Prostate gland (tissue), 2 donors: ENCODE measurements at regions not wholly inside any gene's neighbourhood (a gene's known extent, or its start where the extent isn't known, plus 50 kb on each side); places are given as distances from the start of the nearest gene placed in this dataset.

Experiments used
- DNase-seq: peaks from one replicate; pipeline ENCODE4 v3.0.0-alpha.2; 2019; ENCODE audit warnings: low spot score
- H3K27ac ChIP-seq, 2 donors: fragments of 200-600 bp; sonication (generic); 2 replicates each; pipeline ENCODE4 v1.5.1; 2017 to 2019
- H3K27me3 ChIP-seq: fragments of 200-600 bp; sonication (generic); replicated peaks from 2 replicates; pipeline ENCODE4 v1.5.1; 2019; ENCODE audit not compliant: insufficient read depth
- H3K36me3 ChIP-seq, 2 donors: fragments of 200-600 bp; sonication (generic); 1 replicate in 1 of 2; 2 replicates in 1 of 2; pipeline versions ENCODE4 v1.5.1 to v1.8.1; 2017 to 2019
- H3K4me1 ChIP-seq: fragments of 200-600 bp; sonication (generic); replicated peaks from 2 replicates; pipeline ENCODE4 v1.5.1; 2019
- H3K4me3 ChIP-seq, 2 donors: fragments of 200-600 bp; sonication (generic); 2 replicates each; pipeline ENCODE4 v1.5.1; 2017 to 2019
- H3K9me3 ChIP-seq: fragments of 200-600 bp; sonication (generic); 2 replicates; pipeline ENCODE4 v1.5.1; 2017
- POLR2A ChIP-seq: fragments of 450-650 bp; IDR thresholded peaks from one replicate; pipeline ENCODE4 v1.6.1; 2016; ENCODE audit warnings: antibody characterized with exemption, mild to moderate bottlenecking
- POLR2AphosphoS5 ChIP-seq: sonication (generic); formaldehyde crosslinking; IDR thresholded peaks from one replicate; pipeline ENCODE4 v1.6.1; 2017; ENCODE audit warnings: antibody characterized with exemption
- WGBS: methylation state at CpG from one replicate; pipeline ENCODE4 v1.1.5; 2018; 5-methylcytosine and 5-hydroxymethylcytosine counted together
- intact Hi-C: fragments of 100-400 bp; cut with DNase I; formaldehyde crosslinking; loops from one replicate; pipeline ENCODE4 v1.14.2; 2022
- TF ChIP-seq, protein P1 (sequence below), 4 experiments: fragments of 200-600 bp in 2 of 4; fragments of 450-650 bp in 2 of 4; sonication (generic) in 2 of 4; IDR thresholded peaks; 1 replicate in 3 of 4; 2 replicates in 1 of 4; pipeline ENCODE4 v1.5.1; 2016 to 2019; ENCODE audit warnings: antibody characterized with exemption in 4 of 4, mild to moderate bottlenecking in 2 of 4, moderate library complexity in 2 of 4

GRCh38 chr17:53740312-53740711, 82.4 kb upstream of the KIF2B start:
- TF ChIP-seq POLR2AphosphoS5 (no peak), POLR2A (no peak)
- TF ChIP-seq, protein P1, sequence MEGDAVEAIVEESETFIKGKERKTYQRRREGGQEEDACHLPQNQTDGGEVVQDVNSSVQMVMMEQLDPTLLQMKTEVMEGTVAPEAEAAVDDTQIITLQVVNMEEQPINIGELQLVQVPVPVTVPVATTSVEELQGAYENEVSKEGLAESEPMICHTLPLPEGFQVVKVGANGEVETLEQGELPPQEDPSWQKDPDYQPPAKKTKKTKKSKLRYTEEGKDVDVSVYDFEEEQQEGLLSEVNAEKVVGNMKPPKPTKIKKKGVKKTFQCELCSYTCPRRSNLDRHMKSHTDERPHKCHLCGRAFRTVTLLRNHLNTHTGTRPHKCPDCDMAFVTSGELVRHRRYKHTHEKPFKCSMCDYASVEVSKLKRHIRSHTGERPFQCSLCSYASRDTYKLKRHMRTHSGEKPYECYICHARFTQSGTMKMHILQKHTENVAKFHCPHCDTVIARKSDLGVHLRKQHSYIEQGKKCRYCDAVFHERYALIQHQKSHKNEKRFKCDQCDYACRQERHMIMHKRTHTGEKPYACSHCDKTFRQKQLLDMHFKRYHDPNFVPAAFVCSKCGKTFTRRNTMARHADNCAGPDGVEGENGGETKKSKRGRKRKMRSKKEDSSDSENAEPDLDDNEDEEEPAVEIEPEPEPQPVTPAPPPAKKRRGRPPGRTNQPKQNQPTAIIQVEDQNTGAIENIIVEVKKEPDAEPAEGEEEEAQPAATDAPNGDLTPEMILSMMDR (IDR thresholded peaks at IDR 0.05), result no peak
- H3K36me3 ChIP-seq, result no peaks in the 10 kb centered on the region
- H3K4me3 ChIP-seq, result no peak overlapping the region
- 94% methylated on average over 1 of the region's 1 CpG for WGBS
- intact Hi-C loops, result no loop called here
- DNase-seq, result no peak
- H3K4me1 ChIP-seq, result no peaks in the 10 kb centered on the region
- no peaks in the 10 kb centered on the region for H3K9me3 ChIP-seq
- no peak overlapping the region for H3K27ac ChIP-seq
- H3K27me3 ChIP-seq, result no peaks in the 10 kb centered on the region

GRCh38 chr17:53736516-53737240, 86.0 kb upstream of the KIF2B start:
- intact Hi-C loops, result no loop called here
- 34% methylated on average over 5 of the region's 5 CpGs for WGBS
- H3K36me3 ChIP-seq, result no peaks in the 10 kb centered on the region
- no peaks in the 10 kb centered on the region for H3K27me3 ChIP-seq
- no peak overlapping the region for H3K27ac ChIP-seq
- no peak overlapping the region for H3K4me3 ChIP-seq
- H3K4me1 ChIP-seq, result no peaks in the 10 kb centered on the region
- DNase-seq, result no peak
- no peaks in the 10 kb centered on the region for H3K9me3 ChIP-seq
- TF ChIP-seq POLR2A (no peak), POLR2AphosphoS5 (no peak)
- TF ChIP-seq, protein P1 (IDR thresholded peaks at IDR 0.05), result no peak

- H3K27ac ChIP-seq, result no peak overlapping the region
- no peaks in the 10 kb centered on the region for H3K4me1 ChIP-seq
- TF ChIP-seq POLR2A (no peak), POLR2AphosphoS5 (no peak)
- TF ChIP-seq, protein P1 (IDR thresholded peaks at IDR 0.05), result no peak
- H3K36me3 ChIP-seq, result no peaks in the 10 kb centered on the region
- no peaks in the 10 kb centered on the region for H3K27me3 ChIP-seq
- WGBS, result 94% methylated on average over 1 of the region's 1 CpG
- intact Hi-C loops, result no loop called here
- DNase-seq, result no peak
- H3K9me3 ChIP-seq, result no peaks in the 10 kb centered on the region
- no peak overlapping the region for H3K4me3 ChIP-seq
Observed at GRCh38 chr17:53724726-53725125, 98.0 kb upstream of the KIF2B start.

GRCh38 chr17:53722407-53722806, 100.3 kb upstream of the KIF2B start:
- no peak for DNase-seq
- intact Hi-C loops, result no loop called here
- no peaks in the 10 kb centered on the region for H3K4me1 ChIP-seq
- TF ChIP-seq POLR2AphosphoS5 (no peak), POLR2A (no peak)
- TF ChIP-seq, protein P1 (IDR thresholded peaks at IDR 0.05), result no peak
- no peaks in the 10 kb centered on the region for H3K36me3 ChIP-seq
- H3K27ac ChIP-seq, result no peak overlapping the region
- WGBS, result 50% methylated on average over 2 of the region's 2 CpGs
- no peaks in the 10 kb centered on the region for H3K27me3 ChIP-seq
- no peak overlapping the region for H3K4me3 ChIP-seq
- H3K9me3 ChIP-seq, result no peaks in the 10 kb centered on the region

DNA sequence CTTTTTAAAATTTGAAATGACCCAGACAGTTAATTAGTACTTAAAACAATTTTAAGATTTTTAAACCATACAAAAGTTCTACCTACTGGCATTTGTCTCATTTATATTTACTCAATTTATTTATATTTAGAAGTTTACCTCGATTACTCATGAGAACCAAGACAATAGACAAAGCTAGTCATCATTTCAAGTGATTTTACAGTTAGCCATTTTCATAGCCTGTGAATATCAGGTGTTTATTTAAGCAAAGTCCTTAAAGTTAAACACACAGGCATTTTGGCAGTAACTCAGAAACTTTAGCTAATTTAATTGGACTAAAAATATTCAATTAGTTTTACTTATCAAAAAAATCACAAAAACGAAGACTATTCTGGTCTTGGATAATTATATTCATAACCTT, 101.6 kb upstream of the KIF2B start:
- H3K27ac ChIP-seq, result no peak overlapping the region
- H3K9me3 ChIP-seq, result no peaks in the 10 kb centered on the region
- no peak overlapping the region for H3K4me3 ChIP-seq
- no peaks in the 10 kb centered on the region for H3K27me3 ChIP-seq
- no peaks in the 10 kb centered on the region for H3K4me1 ChIP-seq
- no peak for DNase-seq
- WGBS, result 27% methylated on average over 2 of the region's 2 CpGs
- H3K36me3 ChIP-seq, result no peaks in the 10 kb centered on the region
- intact Hi-C loops, result no loop called here
- TF ChIP-seq POLR2A, result no peak
- TF ChIP-seq POLR2AphosphoS5, result no peak
- TF ChIP-seq, protein P1 (IDR thresholded peaks at IDR 0.05), result no peak
